RWPE1 (cell line): ENCODE measurements at regions not wholly inside any gene's neighbourhood (a gene's known extent, or its start where the extent isn't known, plus 50 kb on each side); places are given as distances from the start of the nearest gene placed in this dataset.

ENCODE experiments used
- CTCF ChIA-PET: fragments of 350-600 bp; sonication (Branson Sonifier 250); formaldehyde crosslinking; extraction: SDS; loops from one replicate; lab custom pipeline; 2021; lab: Yijun Ruan, JAX
- POLR2A ChIA-PET: fragments of 400-600 bp; formaldehyde crosslinking; extraction: SDS; loops from one replicate; lab custom pipeline; 2020; ENCODE audit warnings: antibody characterized with exemption; ENCODE audit not compliant: low non-redundant PET; lab: Yijun Ruan, JAX
- DNase-seq: peaks from one replicate; pipeline ENCODE4 v3.0.0; 2012; ENCODE audit warnings: low spot score
- H3K27ac ChIP-seq: fragments of 450-650 bp; 2 replicates; pipeline ENCODE4 v1.5.1; 2017
- TF ChIP-seq, protein P1 (sequence below): fragments of 450-650 bp; conservative IDR thresholded peaks from 2 replicates; pipeline ENCODE4 v1.5.1; 2017; ENCODE audit warnings: low read depth, mild to moderate bottlenecking

GRCh38 chr12:105736498-105736897 is 402.3 kb downstream of the NUAK1 start:
- TF ChIP-seq, protein P1, sequence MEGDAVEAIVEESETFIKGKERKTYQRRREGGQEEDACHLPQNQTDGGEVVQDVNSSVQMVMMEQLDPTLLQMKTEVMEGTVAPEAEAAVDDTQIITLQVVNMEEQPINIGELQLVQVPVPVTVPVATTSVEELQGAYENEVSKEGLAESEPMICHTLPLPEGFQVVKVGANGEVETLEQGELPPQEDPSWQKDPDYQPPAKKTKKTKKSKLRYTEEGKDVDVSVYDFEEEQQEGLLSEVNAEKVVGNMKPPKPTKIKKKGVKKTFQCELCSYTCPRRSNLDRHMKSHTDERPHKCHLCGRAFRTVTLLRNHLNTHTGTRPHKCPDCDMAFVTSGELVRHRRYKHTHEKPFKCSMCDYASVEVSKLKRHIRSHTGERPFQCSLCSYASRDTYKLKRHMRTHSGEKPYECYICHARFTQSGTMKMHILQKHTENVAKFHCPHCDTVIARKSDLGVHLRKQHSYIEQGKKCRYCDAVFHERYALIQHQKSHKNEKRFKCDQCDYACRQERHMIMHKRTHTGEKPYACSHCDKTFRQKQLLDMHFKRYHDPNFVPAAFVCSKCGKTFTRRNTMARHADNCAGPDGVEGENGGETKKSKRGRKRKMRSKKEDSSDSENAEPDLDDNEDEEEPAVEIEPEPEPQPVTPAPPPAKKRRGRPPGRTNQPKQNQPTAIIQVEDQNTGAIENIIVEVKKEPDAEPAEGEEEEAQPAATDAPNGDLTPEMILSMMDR = no peak
- ChIA-PET POLR2A (no interaction called here), CTCF (no interaction called here)
- DNase-seq = no peak
- H3K27ac ChIP-seq = no peak overlapping the region

DNA sequence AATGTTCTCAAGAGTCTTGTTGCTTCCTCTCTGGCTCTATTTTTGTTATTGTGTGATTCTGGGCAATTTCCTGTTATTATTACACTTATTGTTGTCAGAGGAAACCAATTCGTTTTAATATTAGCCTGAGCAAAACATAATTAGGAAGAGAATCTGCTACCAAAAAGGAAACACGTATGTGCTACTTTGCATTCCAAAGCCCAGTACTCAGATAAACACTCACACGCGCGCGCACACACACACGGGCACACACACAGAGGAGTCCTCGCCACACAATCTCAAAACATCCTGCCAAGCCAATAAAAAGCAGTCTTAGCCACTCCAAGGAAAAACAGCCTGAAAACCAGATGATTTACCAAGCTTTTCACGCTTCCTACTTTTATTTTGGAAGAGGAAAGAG is 400.7 kb downstream of the NUAK1 start:
- POLR2A ChIA-PET = no interaction called here
- H3K27ac ChIP-seq = no peak overlapping the region
- TF ChIP-seq, protein P1 = no peak
- DNase-seq = no peak
- CTCF ChIA-PET = no interaction called here

- ChIA-PET POLR2A (no interaction called here), CTCF (interaction anchor here (0.7 kb wide), 1 partner anchor 128 kb away, joined by 3 read pairs; no protein-coding TSS in a partner anchor)
- H3K27ac ChIP-seq = no peak overlapping the region
- TF ChIP-seq, protein P1 = no peak
- no peak for DNase-seq
Measured at GRCh38 chr12:105740369-105740768, 398.4 kb downstream of the NUAK1 start.

DNA sequence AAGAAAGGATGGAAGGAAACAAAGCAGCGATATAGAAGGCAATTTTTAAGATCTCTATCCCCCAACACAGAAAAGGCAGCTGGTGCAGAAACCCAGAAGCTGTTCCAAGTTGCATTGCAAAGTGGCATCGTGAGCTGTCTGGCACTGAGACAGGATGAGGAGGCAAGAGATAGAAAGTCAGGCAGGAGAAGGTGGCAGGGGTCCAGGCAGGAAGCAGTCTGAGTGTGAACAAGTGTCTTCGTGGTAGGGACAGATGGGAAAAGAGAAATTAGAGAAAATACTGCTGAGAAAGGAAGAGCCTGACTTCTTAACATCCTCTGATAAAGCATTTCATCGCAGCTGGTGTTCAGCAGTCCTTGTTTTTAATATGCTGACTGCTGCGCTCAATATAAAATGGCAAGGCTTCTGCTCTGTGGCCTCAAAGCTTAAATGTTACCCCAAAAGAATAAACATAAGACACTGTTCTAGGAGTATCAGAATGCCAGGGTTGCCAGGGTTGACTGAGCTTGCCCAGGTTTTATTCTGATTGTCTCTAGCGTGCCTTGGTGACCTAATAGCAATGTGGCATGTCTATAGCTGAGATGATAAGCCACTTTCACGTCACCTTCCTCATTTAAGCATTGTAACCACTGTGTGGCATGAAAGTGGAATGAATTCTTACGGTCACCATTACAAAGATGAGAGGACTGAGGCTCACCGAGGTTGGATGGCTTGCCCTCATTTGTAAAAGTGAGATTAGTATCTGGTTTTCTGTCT is 397.6 kb downstream of the NUAK1 start:
- DNase-seq = no peak
- TF ChIP-seq, protein P1 = no peak
- CTCF ChIA-PET = interaction anchor here (0.6 kb wide), 1 partner anchor 345 kb away, joined by 3 read pairs; no protein-coding TSS in a partner anchor
- POLR2A ChIA-PET = no interaction called here
- no peak overlapping the region for H3K27ac ChIP-seq

- POLR2A ChIA-PET = no interaction called here
- no peak overlapping the region for H3K27ac ChIP-seq
- TF ChIP-seq, protein P1 = no peak
- CTCF ChIA-PET = interaction anchor here (0.6 kb wide), 1 partner anchor 346 kb away, joined by 3 read pairs; no protein-coding TSS in a partner anchor
- peak; percentile 15 for DNase-seq
Measured at GRCh38 chr12:105741786-105742566, 396.8 kb downstream of the NUAK1 start.

DNA sequence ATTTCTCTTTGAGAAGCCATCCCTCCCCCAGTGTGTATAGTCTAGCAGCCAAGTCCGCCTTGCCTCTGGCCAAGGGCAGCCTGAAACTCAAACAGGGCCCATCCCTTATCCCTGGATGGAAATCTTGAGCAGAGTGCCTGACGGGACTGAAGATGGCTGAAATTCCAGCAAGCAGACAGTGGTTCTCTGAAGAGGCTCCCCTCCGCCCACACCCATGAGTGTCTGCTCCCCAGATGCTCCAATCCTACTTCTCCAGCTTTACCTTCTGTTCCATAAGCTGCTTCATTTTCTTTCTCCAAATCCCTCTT is 396.2 kb downstream of the NUAK1 start:
- no peak overlapping the region for H3K27ac ChIP-seq
- TF ChIP-seq, protein P1 = no peak
- ChIA-PET POLR2A (no interaction called here), CTCF (no interaction called here)
- no peak for DNase-seq
